PC-9 (cell line): ENCODE measurements at regions not wholly inside any gene's neighbourhood (a gene's known extent, or its start where the extent isn't known, plus 50 kb on each side); places are given as distances from the start of the nearest gene placed in this dataset.

ENCODE experiments used
- EZH2 ChIP-seq: fragments of 200-600 bp; sonication (generic); IDR thresholded peaks from 2 replicates; pipeline ENCODE4 v1.8.0; 2017; ENCODE audit warnings: antibody characterized with exemption, low read depth
- TF ChIP-seq, protein P1 (sequence below): fragments of 200-600 bp; sonication (generic); conservative IDR thresholded peaks from 2 replicates; pipeline ENCODE4 v1.6.1; 2017; ENCODE audit warnings: mixed run types, antibody characterized with exemption, mild to moderate bottlenecking, moderate library complexity

DNA sequence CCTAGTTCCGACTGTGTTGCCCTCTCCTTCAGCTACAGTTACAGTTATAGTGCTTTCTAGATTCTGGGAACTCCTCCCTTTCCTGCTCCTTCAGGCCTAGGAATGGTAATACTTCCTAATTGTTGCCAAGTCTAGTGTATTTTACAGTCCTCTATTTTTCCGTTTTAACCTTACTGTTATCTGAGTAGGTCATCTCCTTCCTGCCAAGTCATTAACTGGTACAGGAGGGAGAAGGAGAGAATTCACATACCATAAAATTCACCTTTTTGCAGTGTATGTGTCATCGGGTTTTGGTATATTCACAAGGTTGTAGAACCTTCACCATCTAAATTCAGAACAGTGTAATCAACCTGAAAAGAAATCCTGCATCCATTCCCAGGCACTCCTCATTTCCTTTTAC lies 335.4 kb upstream of the MEF2C start:
- TF ChIP-seq, protein P1, sequence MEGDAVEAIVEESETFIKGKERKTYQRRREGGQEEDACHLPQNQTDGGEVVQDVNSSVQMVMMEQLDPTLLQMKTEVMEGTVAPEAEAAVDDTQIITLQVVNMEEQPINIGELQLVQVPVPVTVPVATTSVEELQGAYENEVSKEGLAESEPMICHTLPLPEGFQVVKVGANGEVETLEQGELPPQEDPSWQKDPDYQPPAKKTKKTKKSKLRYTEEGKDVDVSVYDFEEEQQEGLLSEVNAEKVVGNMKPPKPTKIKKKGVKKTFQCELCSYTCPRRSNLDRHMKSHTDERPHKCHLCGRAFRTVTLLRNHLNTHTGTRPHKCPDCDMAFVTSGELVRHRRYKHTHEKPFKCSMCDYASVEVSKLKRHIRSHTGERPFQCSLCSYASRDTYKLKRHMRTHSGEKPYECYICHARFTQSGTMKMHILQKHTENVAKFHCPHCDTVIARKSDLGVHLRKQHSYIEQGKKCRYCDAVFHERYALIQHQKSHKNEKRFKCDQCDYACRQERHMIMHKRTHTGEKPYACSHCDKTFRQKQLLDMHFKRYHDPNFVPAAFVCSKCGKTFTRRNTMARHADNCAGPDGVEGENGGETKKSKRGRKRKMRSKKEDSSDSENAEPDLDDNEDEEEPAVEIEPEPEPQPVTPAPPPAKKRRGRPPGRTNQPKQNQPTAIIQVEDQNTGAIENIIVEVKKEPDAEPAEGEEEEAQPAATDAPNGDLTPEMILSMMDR: no peak
- no peak for TF ChIP-seq EZH2
